H9 (cell line): ENCODE measurements at regions not wholly inside any gene's neighbourhood (a gene's known extent, or its start where the extent isn't known, plus 50 kb on each side); places are given as distances from the start of the nearest gene placed in this dataset.

Source experiments
- DNase-seq: peaks from one replicate; pipeline ENCODE4 v3.0.0-alpha.2; 2017
- H2AFZ ChIP-seq: one replicate; pipeline ENCODE4 v1.6.1; 2013; ENCODE audit warnings: mild to moderate bottlenecking, low read length, control low read depth, moderate library complexity
- H2AK5ac ChIP-seq: 2 replicates; pipeline ENCODE4 v1.6.1; 2013; ENCODE audit warnings: low read length, control low read depth, mixed read lengths; ENCODE audit not compliant: insufficient read length
- H2BK120ac ChIP-seq: one replicate; pipeline ENCODE4 v1.6.1; 2013; ENCODE audit warnings: low read depth, mild to moderate bottlenecking, low read length, control low read depth, inconsistent platforms; ENCODE audit not compliant: poor library complexity, severe bottlenecking
- H2BK12ac ChIP-seq: 2 replicates; pipeline ENCODE4 v1.6.1; 2013; ENCODE audit warnings: low read length, control low read depth, mixed read lengths, low read depth; ENCODE audit not compliant: insufficient read length
- H2BK15ac ChIP-seq: 2 replicates; pipeline ENCODE4 v1.6.1; 2013; ENCODE audit warnings: low read depth, low read length, control low read depth
- H2BK20ac ChIP-seq: one replicate; pipeline ENCODE4 v1.6.1; 2013; ENCODE audit warnings: low read depth, mild to moderate bottlenecking, low read length, control low read depth, inconsistent platforms; ENCODE audit not compliant: poor library complexity, severe bottlenecking
- H2BK5ac ChIP-seq: 2 replicates; pipeline ENCODE4 v1.6.1; 2013; ENCODE audit warnings: low read length, control low read depth, mixed read lengths; ENCODE audit not compliant: insufficient read length
- H3K14ac ChIP-seq: 2 replicates; pipeline ENCODE4 v1.6.1; 2013; ENCODE audit warnings: low read length, control low read depth; ENCODE audit not compliant: insufficient read depth
- H3K18ac ChIP-seq: 2 replicates; pipeline ENCODE4 v1.6.1; 2013; ENCODE audit warnings: low read depth, mild to moderate bottlenecking, mixed read lengths, low read length, control low read depth; ENCODE audit not compliant: insufficient read length
- H3K23ac ChIP-seq: 2 replicates; pipeline ENCODE4 v1.6.1; 2013; ENCODE audit warnings: low read length, control low read depth, mixed read lengths, low read depth; ENCODE audit not compliant: insufficient read length
- H3K23me2 ChIP-seq: 2 replicates; pipeline ENCODE4 v1.6.1; 2013; ENCODE audit warnings: low read depth, mild to moderate bottlenecking, mixed read lengths, low read length, control low read depth; ENCODE audit not compliant: insufficient read length, poor library complexity, severe bottlenecking
- H3K27ac ChIP-seq: 2 replicates; pipeline ENCODE4 v1.5.1; 2013; ENCODE audit warnings: low read length, control low read depth, mixed read lengths, low read depth; ENCODE audit not compliant: insufficient read length
- H3K27me3 ChIP-seq: 2 replicates; pipeline ENCODE4 v1.6.1; 2013; ENCODE audit warnings: low read length, control low read depth, inconsistent platforms; ENCODE audit not compliant: insufficient read depth
- H3K4ac ChIP-seq: 2 replicates; pipeline ENCODE4 v1.6.1; 2013; ENCODE audit warnings: low read depth, mild to moderate bottlenecking, control low read depth, inconsistent platforms, low read length, moderate library complexity
- H3K4me1 ChIP-seq: 2 replicates; pipeline ENCODE4 v1.6.1; 2013; ENCODE audit warnings: low read length, control low read depth, inconsistent platforms; ENCODE audit not compliant: insufficient read depth
- H3K4me2 ChIP-seq: 2 replicates; pipeline ENCODE4 v1.6.1; 2013; ENCODE audit warnings: low read length, control low read depth, mixed read lengths; ENCODE audit not compliant: insufficient read length, insufficient read depth
- H3K56ac ChIP-seq: 2 replicates; pipeline ENCODE4 v1.6.1; 2013; ENCODE audit warnings: low read depth, mild to moderate bottlenecking, mixed read lengths, low read length, control low read depth; ENCODE audit not compliant: insufficient read length
- H3K79me1 ChIP-seq: 2 replicates; pipeline ENCODE4 v1.6.1; 2013; ENCODE audit warnings: low read depth, mild to moderate bottlenecking, moderate library complexity, low read length, control low read depth, inconsistent platforms; ENCODE audit not compliant: insufficient read depth, poor library complexity, severe bottlenecking
- H3K79me2 ChIP-seq: 2 replicates; pipeline ENCODE4 v1.6.1; 2013; ENCODE audit warnings: low read length, control low read depth, inconsistent platforms; ENCODE audit not compliant: insufficient read depth
- H3K9ac ChIP-seq: 2 replicates; pipeline ENCODE4 v1.6.1; 2013; ENCODE audit warnings: low read length, control low read depth, mixed read lengths; ENCODE audit not compliant: insufficient read length; ENCODE audit errors: extremely low read depth
- H3K9me3 ChIP-seq: one replicate; pipeline ENCODE4 v1.6.1; 2013; ENCODE audit warnings: low read depth, low read length, inconsistent platforms; ENCODE audit not compliant: control insufficient read depth
- H3T11ph ChIP-seq: one replicate; pipeline ENCODE4 v1.6.1; 2013; ENCODE audit warnings: mild to moderate bottlenecking, low read length, control low read depth, inconsistent platforms
- H4K20me1 ChIP-seq: one replicate; pipeline ENCODE4 v1.6.1; 2013; ENCODE audit not compliant: control insufficient read depth, insufficient read length, insufficient read depth
- H4K5ac ChIP-seq: 2 replicates; pipeline ENCODE4 v1.6.1; 2013; ENCODE audit warnings: low read depth, mild to moderate bottlenecking, mixed read lengths, low read length, control low read depth; ENCODE audit not compliant: insufficient read length
- H4K8ac ChIP-seq: replicated peaks from 2 replicates; pipeline ENCODE4 v1.6.1; 2013; ENCODE audit warnings: low read length, control low read depth, mixed read lengths, low read depth; ENCODE audit not compliant: insufficient read length
- H4K91ac ChIP-seq: 2 replicates; pipeline ENCODE4 v1.6.1; 2013; ENCODE audit warnings: low read depth, mild to moderate bottlenecking, moderate library complexity, mixed read lengths, low read length, control low read depth; ENCODE audit not compliant: insufficient read length
- H3K27ac Mint-ChIP-seq, 3 experiments: 2 replicates in 2 of 3; 3 replicates in 1 of 3; pipeline ENCODE4 v1.8.0; 2020 to 2021; ENCODE audit warnings: mixed read lengths in 3 of 3, mild to moderate bottlenecking in 1 of 3, moderate library complexity in 1 of 3
- H3K27me3 Mint-ChIP-seq: 2 replicates; pipeline ENCODE4 v1.8.0; 2021; ENCODE audit warnings: low read depth, mild to moderate bottlenecking, moderate library complexity, mixed read lengths
- H3K36me3 Mint-ChIP-seq, 3 experiments: 2 replicates in 2 of 3; 3 replicates in 1 of 3; pipeline ENCODE4 v1.8.0; 2020 to 2021; ENCODE audit warnings: low read depth in 3 of 3, mixed read lengths in 3 of 3; ENCODE audit not compliant: insufficient read depth in 1 of 3
- H3K4me1 Mint-ChIP-seq, 2 experiments: 2 replicates each; pipeline ENCODE4 v1.8.0; 2020; ENCODE audit warnings: mixed read lengths in 2 of 2
- H3K4me3 Mint-ChIP-seq, 2 experiments: 2 replicates in 1 of 2; 3 replicates in 1 of 2; pipeline ENCODE4 v1.8.0; 2020 to 2021; ENCODE audit warnings: mild to moderate bottlenecking in 2 of 2, mixed read lengths in 2 of 2, moderate library complexity in 1 of 2
- H3K9me3 Mint-ChIP-seq, 2 experiments: 2 replicates in 1 of 2; 3 replicates in 1 of 2; pipeline ENCODE4 v1.8.0; 2020; ENCODE audit warnings: mild to moderate bottlenecking in 2 of 2, mixed read lengths in 2 of 2, moderate library complexity in 1 of 2
- CTCF ChIP-seq: fragments of 200-600 bp; sonication (generic); conservative IDR thresholded peaks from 3 replicates; pipeline ENCODE4 v1.8.0; 2021; ENCODE audit warnings: antibody characterized with exemption, mild to moderate bottlenecking
- WGBS: extraction: QIAGEN DNeasy Blood & Tissue Kit; methylation state at CpG from one replicate; pipeline ENCODE4 v1.1.7; 2013; ENCODE audit warnings: missing lambda C conversion rate, low lambda C conversion rate, mixed read lengths; ENCODE audit not compliant: insufficient read length; ENCODE audit errors: extremely low coverage; 5-methylcytosine and 5-hydroxymethylcytosine counted together

GRCh38 chr1:101308935-101309333 is 72.1 kb downstream of the S1PR1 start:
- DNase-seq: peak; percentile 39
- H3K9ac ChIP-seq: no peak overlapping the region
- WGBS: no CpG with 5 or more reads among the region's 8 CpGs

More at GRCh38 chr1:101308935-101309333, 72.1 kb downstream of the S1PR1 start:
- H3K27me3 ChIP-seq: no peaks in the 10 kb centered on the region
- no peaks in the 10 kb centered on the region for H4K20me1 ChIP-seq
- no peak overlapping the region for H2BK5ac ChIP-seq
- no peak overlapping the region for H2BK120ac ChIP-seq
- H3T11ph ChIP-seq: no peak overlapping the region
- Mint-ChIP-seq H3K27me3 (peaks cover 25% of the 10 kb centered on the region), H3K4me3 (peak overlapping the region; percentile 27 to 66; a peak in 1 of 5 replicates), H3K9me3 (no peaks in the 10 kb centered on the region), H3K36me3 (no peaks in the 10 kb centered on the region; a peak in 1 of 7 replicates), H3K4me1 (peaks cover 19 to 20% of the 10 kb centered on the region in 2 experiments), H3K27ac (no peak overlapping the region)
- TF ChIP-seq CTCF: no peak
- no peak overlapping the region for H2BK20ac ChIP-seq
- no peak overlapping the region for H2BK15ac ChIP-seq
- H4K5ac ChIP-seq: no peak overlapping the region
- no peaks in the 10 kb centered on the region for H3K79me2 ChIP-seq
- H3K14ac ChIP-seq: no peak overlapping the region
- H3K18ac ChIP-seq: no peak overlapping the region
- H2AK5ac ChIP-seq: no peak overlapping the region
- H3K23ac ChIP-seq: no peak overlapping the region
- H3K4ac ChIP-seq: no peak overlapping the region
- H2AFZ ChIP-seq: no peak overlapping the region
- no peak overlapping the region for H3K56ac ChIP-seq
- H3K9me3 ChIP-seq: no peaks in the 10 kb centered on the region
- no peak overlapping the region for H2BK12ac ChIP-seq
- H3K23me2 ChIP-seq: peaks cover 7% of the 10 kb centered on the region
- H3K4me1 ChIP-seq: peaks cover 3% of the 10 kb centered on the region; the same call in 1 of the 2 replicates
- H3K4me2 ChIP-seq: peak overlapping the region; percentile 97
- no peaks in the 10 kb centered on the region for H3K79me1 ChIP-seq
- no peak overlapping the region for H4K8ac ChIP-seq
- H4K91ac ChIP-seq: no peak overlapping the region
- H3K27ac ChIP-seq: no peak overlapping the region
